ENCODE measurements at regions not wholly inside any gene's neighbourhood (a gene's known extent, or its start where the extent isn't known, plus 50 kb on each side); places are given as distances from the start of the nearest gene placed in this dataset.
"Not testable (repeated sequence)": the region's sequence is repeated elsewhere in the genome, so short reads cannot be mapped to it uniquely, and the experiment has no call there.

DNA sequence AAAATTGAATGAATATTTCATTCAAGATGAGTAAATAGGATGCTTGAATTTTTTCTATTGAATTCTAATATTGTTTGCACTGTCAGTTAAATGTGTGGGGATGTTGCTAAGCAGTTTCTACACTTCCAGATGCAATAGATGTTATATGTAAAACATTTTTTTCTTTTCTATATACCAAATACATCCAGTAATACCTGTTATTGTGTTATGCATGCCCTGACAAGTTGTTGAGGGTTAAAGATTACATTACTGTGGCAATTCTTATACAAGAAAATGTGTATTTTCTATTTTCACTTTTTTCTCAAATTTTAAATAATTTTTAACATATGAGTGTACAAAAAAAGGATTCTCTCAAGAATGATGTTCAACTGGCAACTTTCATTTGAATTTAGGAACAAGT, 713.9 kb downstream of the GATA3 start:
- no peak for DNase-seq (ENCODE audit: low read depth in 2 of 2)

DNA sequence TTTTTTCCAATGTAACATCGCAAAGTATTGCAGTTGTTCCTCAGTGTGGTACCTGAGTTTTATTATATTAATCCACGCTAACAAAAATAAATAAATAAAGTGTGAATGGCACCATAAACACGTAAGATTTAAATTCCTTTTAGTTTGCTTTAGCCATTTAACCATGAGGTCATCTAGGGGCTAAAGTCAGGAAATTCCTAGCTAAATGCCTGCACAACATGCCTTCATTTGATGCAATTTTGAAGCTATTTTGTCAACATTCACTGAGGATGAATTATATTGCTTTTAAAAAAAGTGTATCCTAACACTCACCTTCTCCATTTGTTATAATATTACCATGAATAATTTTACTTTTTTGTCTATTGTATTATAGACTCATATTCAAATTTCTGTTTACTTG, 714.4 kb downstream of the GATA3 start:
- no peak for DNase-seq (ENCODE audit: low read depth in 2 of 2)

DNA sequence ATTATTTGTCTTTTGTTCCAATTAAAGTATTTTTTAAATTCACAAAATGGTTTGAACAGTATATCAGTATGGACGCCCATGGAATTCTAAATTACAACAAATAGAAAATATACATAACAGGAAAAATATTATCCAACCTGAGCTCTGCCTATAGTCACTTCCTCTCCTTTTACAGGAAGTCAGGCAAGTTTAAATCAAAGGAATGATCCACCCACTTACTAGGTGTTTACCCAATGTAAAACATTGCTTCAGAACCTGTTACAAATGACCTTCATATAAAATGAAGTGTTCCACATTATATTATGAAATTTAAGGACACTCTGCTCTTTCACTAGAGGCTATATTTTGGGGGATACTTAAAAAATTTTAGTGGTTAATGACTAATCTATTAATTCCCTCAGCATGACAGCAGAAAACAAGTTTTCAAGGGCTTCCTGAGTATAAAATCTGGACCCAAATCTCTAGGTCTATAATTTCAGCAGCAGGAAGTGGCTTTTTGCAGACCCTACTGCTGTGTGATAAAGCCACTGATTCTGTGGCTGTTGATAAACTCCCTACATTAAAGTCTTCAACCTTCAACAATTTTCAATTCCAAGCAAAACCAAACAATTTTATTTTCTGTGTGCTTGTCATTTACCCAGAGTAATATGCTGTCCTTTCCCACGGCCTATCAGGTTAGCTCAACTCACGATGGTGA, 722.6 kb downstream of the GATA3 start:
- no peak for DNase-seq (ENCODE audit: low read depth in 2 of 2)

DNA sequence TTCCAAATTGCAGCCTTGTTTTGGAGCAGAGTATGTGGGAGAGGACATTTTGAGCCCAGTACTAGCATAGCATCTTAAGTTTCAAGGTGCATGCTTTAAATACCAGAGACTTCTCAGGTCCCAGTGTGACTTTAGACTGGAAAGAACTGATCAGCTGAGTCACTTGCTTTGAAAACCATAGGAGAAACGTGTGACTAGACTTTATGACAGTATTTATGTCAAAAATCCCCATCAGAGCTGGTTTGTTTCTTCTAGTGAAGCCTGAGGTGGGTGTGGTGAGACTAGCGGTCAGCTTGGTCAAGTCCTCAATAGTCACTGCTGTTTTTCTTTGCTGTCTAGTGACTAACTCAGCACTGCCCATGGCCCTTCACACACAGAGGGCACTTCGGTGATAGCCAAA, 724.2 kb downstream of the GATA3 start:
- DNase-seq (ENCODE audit: low read depth in 2 of 2) = no peak

DNA sequence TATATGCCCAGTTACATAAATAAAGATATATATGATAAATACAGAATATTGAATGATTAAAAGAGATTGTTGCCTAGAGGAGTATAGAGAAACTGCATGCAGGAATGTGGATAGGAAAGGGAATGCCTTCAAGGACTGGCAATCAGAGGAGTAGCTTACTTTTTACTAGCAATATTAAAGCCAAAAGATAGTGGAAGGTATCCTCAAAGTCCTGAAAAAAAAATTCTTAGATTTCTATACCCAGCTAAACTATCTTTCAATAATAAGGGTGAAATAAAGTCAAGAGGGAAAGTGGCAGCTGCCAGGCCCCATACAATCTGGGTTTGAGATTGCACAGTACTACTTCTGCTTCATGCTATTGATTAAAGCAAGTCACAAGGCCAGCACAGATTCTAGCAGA, 733.2 kb downstream of the GATA3 start:
- no peak for DNase-seq (ENCODE audit: low read depth in 2 of 2)

DNA sequence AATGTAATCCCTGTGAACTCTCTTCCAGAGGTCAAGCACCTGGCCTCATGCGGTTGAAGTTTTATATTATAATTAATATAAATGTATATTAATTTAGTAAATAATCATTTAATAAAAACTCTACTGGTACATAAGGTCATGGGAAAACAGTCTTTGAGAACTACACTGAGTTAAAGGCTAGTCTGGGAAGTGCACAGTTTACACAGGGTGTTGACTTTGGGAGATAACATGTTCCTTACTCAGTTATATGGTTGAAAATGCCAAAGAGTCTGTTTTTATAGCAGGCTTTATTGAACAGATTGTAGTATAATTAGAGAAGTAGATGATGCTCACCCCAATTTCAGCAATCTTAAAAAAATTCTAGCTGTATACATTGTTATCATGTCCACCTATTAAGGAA, 735.9 kb downstream of the GATA3 start:
- no peak for DNase-seq (ENCODE audit: low read depth in 2 of 2)

DNA sequence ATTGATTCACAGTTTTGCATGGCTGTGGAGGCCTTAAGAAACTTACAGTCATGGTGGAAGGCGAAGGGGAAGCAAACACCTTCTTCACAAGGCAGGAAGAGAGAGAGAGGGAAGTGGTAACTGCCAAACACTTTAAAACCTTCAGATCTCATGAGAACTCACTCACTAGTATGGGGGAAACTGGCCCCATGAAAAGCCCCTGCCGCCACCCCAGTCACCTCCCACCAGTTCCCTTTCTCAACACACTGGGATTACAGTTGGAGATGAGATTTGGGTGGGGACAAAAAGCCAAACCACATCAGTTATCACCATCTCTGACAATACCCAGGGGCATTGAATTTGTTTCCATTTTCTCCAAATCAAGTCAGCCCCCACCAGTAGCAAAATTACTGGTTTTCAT, 740.4 kb downstream of the GATA3 start:
- no peak for DNase-seq (ENCODE audit: low read depth in 2 of 2)

DNA sequence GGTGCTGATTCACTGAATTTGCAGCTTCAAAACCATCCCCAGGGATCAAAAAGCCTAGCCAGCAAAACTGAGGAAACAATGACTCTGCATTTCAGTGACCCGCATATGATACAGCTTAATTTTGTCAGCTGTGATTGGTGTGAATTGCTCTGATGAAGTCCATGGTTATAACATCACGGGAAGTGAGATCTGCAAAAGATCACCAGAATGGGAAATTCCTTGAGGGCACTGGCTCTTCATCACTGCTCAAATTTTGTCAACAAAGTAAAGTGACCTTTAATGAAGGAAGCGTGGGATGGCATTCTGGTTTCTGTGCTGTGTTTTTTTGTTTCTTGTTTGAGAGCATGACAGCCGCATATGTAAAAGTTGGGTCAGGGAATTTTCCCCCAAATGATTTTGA, 745.9 kb downstream of the GATA3 start:
- no peak for DNase-seq (ENCODE audit: low read depth in 2 of 2)

DNA sequence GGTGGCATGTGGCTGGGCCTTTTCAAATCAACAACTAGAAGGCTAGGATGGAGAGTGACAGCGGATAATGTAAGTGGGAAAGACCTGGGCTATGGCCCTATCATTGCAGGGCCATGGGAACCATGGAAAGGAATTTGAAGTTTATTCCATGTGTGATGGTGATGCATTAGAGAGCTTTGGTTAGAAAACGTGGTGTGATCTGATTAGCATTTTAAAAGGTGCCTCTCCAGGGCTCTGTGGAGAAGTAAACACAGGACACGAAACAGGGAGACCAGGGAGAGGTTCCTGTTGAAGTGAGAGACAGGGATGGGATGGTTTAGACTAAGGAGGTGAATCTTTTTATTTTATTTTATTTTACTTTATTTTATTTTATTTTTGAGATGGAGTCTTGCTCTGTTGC, 749.5 kb downstream of the GATA3 start:
- no peak for DNase-seq (ENCODE audit: low read depth in 2 of 2)

DNA sequence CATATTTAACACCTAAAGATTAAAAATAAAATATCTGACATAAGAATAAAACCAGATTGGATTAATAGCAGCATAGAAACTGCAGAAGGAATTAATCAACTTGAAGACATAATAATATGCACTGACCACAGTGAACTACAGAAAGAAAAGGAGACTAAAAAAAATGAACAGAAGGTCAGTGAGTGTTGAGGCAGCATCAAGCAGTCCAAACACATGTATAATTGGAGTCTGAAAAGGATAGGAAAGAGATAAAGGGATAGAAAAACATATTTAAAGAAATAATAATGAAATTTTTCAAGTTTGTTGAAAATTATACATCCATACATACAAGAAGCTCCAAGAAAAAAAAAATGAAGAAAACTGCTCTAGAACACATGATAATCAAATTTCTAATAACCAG, 756.2 kb downstream of the GATA3 start:
- DNase-seq (ENCODE audit: low read depth in 2 of 2) = no peak

DNA sequence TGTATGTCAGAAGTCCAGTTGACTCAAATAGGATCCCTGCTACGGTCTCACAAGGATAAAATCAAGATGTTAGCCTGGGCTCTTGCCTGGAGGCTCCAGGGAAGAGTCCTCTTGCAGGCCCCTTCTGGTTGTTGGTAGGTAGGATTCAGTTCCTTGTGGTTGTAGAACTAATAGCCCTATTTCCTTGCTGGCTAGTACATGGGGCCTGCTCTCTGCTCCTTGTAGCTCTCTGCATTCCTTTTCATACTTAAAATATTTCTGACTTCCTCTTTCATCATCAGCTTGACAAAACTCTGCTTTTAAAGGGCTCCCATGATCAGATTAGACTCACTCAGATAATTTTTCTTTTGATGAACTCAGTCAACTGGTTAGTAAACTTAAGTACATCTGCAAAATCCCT, 756.7 kb downstream of the GATA3 start:
- DNase-seq (ENCODE audit: low read depth in 2 of 2) = no peak

DNA sequence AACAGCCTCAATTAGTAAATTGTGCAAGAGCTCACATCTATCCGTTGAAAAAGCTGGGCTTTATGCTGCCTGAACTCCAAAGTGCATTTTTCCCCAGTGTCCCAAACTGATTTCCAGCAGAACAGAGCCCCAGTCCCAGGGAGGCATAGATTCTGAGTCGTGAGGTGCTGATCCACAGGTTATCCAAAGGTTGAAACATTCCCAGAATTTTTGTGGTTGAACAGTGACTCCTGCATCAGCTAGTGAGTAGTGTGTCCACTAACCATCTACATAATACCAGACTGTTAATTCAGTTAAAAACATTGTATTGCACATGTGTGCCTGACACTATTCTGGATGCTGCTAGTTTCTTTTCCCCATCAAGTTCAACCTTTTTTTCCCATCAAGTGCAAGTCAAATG, 761.5 kb downstream of the GATA3 start:
- DNase-seq (ENCODE audit: low read depth in 2 of 2) = no peak

DNA sequence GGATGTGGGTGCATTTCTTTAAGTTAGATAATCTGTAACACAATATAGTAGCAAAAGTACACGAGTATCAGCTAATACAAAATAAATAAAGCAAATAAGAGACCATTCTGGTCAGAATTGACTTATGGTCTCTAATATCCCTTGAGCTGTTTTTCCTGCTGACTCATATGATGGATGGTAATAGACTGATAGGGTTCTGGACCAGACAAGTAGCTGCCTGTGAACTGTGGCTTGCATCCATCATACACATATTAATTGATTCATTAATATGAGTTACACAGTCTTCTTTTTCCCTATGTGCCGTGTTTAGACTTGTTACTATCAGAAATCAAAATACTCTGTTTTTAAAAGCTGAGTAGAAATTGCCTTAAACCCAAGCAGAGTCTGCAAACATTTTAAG, 762.8 kb downstream of the GATA3 start:
- DNase-seq (ENCODE audit: low read depth in 2 of 2) = no peak

DNA sequence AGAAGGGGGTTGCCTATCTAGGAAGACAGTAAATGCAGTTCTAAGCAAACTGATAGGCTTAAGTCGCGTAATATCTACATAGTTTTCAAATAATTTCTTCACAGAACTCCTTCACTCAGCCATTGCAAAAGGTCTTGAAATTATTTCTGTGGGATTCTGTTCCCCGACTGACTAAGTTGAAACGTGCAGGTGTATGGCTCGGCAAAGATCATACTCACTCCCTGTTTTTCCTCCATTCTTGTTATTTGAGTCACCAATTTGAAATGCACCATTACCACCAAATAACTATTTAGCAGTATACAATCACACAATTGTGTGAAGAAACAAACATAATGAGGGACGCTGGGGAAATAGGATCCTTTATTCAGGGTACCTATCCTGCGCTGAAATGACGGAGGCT, 771.1 kb downstream of the GATA3 start:
- DNase-seq (ENCODE audit: low read depth in 2 of 2) = no peak

DNA sequence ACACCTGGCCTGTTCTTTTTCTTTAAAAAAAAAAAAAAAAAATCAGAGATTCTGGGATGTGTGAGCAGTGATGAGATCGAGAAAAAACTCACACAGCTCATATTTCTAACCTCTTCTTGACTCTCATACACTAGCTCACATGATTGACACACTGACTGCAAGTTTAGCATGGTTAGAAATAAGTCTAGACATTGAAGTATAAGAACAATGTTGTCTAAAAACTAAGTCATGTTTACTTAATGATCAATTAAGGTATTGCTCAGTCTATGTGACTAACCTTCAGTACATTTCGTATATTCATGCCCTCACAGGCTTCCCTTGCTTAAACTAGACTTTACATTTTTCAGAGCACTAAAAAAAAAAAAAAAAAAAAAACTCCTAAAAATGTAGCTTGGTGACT, 775.1 kb downstream of the GATA3 start:
- DNase-seq (ENCODE audit: low read depth in 2 of 2) = no peak

DNA sequence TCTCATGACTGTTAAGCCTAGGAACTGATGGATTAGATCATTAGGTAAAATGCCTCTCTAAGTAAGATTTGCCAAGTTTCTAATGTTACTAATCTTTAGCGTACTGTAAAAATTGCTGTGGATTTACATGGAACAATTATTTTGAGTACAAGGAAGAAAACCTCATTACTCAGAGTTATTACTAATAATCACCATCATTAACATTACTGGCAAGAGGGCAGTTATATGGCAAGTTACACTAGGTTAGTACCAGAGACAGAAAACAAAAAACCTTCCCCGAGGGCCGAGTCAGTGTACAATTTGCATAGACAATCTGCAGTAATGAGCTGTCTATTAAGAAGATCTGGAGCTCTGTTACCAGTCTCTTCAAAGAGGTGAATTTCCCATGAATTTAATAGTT, 775.6 kb downstream of the GATA3 start:
- no peak for DNase-seq (ENCODE audit: low read depth in 2 of 2)

DNA sequence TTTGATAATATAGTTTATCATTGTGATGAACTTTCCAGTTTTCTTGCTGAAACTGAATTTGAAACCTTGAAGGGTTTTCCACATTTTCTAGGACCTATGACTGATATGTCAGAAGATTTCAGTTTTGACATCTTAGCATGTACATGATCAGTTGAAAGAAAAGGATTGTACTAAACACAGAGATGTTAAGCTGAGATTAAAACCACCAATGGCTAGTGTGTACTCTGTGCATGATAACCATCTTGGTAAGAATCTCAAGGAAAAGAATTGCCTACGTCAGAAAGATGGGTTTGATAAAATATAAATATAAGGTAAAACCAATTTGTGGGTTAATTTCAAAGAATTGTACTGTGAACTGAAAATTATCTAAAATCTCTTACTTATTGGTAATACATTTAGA, 776.4 kb downstream of the GATA3 start:
- no peak for DNase-seq (ENCODE audit: low read depth in 2 of 2)

DNA sequence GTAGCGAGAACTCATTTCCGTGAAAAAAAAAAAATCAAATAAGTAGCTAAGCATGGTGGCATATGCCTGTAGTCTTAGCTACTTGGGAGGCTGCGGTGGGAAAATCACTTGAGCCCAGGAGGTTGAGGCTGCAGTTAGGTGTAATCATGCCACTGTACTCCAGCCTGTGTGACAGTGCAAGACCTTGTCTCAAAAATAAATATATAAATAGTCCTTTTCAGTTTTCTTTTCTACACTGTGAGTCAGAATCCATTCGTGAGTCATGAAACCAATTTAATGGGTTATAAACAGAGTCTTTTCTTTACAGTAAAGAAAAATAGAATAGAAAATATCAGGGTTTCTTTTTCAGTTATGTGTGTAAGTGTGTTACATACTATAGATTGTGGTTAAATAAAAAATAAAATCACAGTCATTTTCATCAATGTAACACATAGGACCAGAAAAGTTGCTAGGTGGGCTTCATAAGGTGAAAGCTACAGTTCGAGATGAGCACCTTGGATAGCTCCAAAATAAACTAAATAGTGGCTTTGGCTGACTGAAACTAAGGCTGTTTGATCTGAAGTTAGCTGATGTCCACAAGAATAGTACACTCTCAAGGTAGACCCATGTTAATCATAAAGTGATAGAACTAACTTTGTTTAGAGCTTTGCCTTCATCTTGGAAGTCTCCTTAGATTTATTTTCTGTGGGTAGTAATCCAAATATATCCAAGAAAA, 781.1 kb downstream of the GATA3 start:
- no peak for DNase-seq (ENCODE audit: low read depth in 2 of 2)

DNA sequence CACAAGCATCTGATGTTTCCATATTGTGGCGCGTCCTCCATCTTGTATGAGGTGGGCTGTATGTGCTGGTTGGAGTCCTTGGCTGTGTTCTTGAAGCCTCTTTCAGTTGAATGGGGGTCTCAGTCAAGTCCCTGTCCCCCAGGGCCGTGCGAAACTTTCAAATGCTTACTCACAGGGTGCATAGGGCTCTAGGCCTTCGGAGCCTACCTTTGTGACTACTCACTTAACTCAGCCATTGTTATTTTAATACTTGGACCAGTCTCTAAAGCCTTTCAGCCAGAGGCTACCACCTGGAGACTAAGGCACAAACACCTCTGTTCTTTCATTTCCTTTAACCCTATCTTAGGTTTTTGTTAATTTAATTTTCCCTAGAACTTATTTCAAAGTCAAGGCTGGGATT, 785.9 kb downstream of the GATA3 start:
- no peak for DNase-seq (ENCODE audit: low read depth in 2 of 2)

DNA sequence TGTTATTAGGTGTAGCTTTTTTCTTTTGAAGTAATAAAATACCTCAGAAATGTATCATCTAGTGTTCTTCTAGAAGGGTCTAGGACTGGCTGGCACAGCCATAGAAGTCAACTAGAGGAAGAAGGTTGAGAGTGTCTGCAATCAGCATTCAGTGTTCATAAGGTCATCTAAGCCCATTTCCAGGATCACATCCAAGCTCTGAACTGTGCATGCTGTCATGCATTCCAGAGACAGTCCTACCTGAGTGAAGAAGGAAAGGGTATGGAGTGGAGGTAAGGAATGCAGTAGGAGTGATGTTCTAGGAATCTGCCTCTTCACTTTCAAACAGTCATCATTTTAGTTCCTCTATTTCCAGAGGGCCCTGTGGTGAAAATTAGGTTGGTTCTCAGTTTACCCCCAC, 789.7 kb downstream of the GATA3 start:
- DNase-seq (ENCODE audit: low read depth in 2 of 2) = no peak

DNA sequence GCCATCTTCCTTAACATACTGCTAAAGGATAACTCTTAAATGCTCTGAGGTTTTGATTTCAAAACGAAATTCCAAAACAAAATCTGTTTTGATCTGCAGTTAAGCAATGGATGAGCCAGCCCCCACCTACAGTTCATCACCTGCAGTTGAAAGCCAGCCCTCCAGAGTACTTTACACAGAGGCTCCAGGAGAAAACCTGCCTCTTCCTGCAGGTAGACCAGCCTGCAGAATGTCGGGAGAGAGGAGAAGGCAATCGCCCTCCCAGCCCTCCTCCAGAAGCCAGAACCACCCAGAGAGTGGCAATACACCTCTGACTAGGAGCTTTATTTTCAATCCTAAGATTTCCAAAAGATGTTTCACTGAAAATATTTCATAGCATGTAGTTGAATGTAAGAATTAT, 798.1 kb downstream of the GATA3 start:
- no peak for DNase-seq (ENCODE audit: low read depth in 2 of 2)

DNA sequence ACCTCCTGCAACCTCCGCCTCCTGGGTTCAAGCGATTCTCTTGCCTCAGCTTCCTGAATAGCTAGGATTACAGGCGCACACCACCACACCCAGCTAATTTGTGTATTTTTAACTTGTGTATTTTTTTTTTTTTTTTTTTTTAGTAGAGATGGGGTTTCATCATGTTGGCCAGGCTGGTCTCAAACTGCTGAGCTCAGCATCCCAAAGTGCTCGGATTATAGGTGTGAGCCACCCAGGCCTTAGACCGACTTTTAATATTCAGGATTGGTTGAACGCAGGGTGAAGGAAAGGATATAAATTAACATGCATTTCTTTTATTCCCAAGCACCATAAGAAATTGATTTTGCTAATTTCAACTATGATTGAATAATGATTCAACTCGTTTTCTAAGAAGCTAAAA, 798.6 kb downstream of the GATA3 start:
- DNase-seq (ENCODE audit: low read depth in 2 of 2) = no peak

DNA sequence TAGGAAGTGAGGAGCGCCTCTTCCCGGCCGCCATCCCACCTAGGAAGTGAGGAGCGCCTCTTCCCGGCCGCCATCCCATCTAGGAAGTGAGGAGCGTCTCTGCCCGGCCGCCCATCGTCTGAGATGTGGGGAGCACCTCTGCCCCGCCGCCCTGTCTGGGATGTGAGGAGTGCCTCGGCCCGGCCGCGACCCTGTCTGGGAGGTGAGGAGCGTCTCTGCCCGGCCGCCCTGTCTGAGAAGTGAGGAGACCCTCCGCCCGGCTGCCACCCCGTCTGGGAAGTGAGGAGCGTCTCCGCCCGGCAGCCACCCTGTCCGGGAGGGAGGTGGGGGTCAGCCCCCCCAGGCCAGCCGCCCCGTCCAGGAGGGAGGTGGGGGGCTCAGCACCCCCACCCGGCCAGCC, 814.4 kb downstream of the GATA3 start:
- not testable (repeated sequence) for DNase-seq (ENCODE audit: low read depth in 2 of 2)

DNA sequence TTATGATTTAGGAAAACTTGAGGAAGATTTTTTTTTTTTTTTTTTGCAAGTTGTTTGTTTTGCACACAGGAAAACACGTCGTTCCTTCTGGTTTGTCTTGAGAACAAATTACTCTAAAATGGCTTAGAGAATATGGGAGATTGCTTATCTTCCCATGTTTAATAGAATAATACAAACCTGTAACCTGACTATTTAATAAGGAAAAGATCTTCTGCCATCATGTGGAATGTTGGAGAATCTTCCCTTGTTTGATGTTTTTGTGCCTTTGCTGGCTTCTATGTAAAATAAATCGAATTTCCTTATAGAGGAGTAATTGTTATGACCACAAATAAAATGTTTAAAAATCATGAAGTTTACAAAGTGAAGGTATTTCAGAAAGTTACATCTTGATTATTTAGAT, 818.8 kb downstream of the GATA3 start:
- DNase-seq (ENCODE audit: low read depth in 2 of 2) = no peak
